Stimulated activated naive CD4-positive, alpha-beta T cell (primary cell): ENCODE measurements at regions not wholly inside any gene's neighbourhood (a gene's known extent, or its start where the extent isn't known, plus 50 kb on each side); places are given as distances from the start of the nearest gene placed in this dataset.
"Not testable (repeated sequence)": the region's sequence is repeated elsewhere in the genome, so short reads cannot be mapped to it uniquely, and the experiment has no call there.

Experiments used
- DNase-seq, 6 experiments: peaks; one replicate each; lab custom pipeline; 2025; lab: John Stamatoyannopoulos, UW

- no peak for DNase-seq
Observed at GRCh38 chr6:113754291-113754690, 102.9 kb upstream of the MARCKS start.

- DNase-seq: no peak
Observed at GRCh38 chr6:113755449-113756289, 101.5 kb upstream of the MARCKS start.

GRCh38 chr6:113756290-113756665 lies 100.9 kb upstream of the MARCKS start:
- DNase-seq: no peak

- no peak for DNase-seq
Observed at GRCh38 chr6:113758214-113758613, 98.9 kb upstream of the MARCKS start.

GRCh38 chr6:113758826-113759574 lies 98.1 kb upstream of the MARCKS start:
- no peak for DNase-seq

GRCh38 chr6:113762641-113763040 lies 94.5 kb upstream of the MARCKS start:
- no peak for DNase-seq

GRCh38 chr6:113763311-113763766 lies 93.8 kb upstream of the MARCKS start:
- no peak for DNase-seq

GRCh38 chr6:113763876-113764275 lies 93.3 kb upstream of the MARCKS start:
- DNase-seq: no peak

- DNase-seq: no peak
Observed at GRCh38 chr6:113765909-113766308, 91.2 kb upstream of the MARCKS start.

GRCh38 chr6:113767985-113768384 lies 89.2 kb upstream of the MARCKS start:
- DNase-seq: no peak

GRCh38 chr6:113772961-113773360 lies 84.2 kb upstream of the MARCKS start:
- no peak for DNase-seq

GRCh38 chr6:113774127-113774825 lies 82.9 kb upstream of the MARCKS start:
- DNase-seq: no peak

GRCh38 chr6:113776998-113777397 lies 80.1 kb upstream of the MARCKS start:
- no peak for DNase-seq

- DNase-seq: no peak
Observed at GRCh38 chr6:113777601-113778000, 79.5 kb upstream of the MARCKS start.

GRCh38 chr6:113779656-113780055 lies 77.5 kb upstream of the MARCKS start:
- no peak for DNase-seq

GRCh38 chr6:113782636-113783035 lies 74.5 kb upstream of the MARCKS start:
- DNase-seq: no peak

- DNase-seq: no peak
Observed at GRCh38 chr6:113786168-113786567, 71.0 kb upstream of the MARCKS start.

- no peak for DNase-seq
Observed at GRCh38 chr6:113788586-113788985, 68.6 kb upstream of the MARCKS start.

GRCh38 chr6:113791225-113791624 lies 65.9 kb upstream of the MARCKS start:
- DNase-seq: not testable (repeated sequence)

GRCh38 chr6:113795371-113795770 lies 61.8 kb upstream of the MARCKS start:
- DNase-seq: not testable (repeated sequence)

GRCh38 chr6:113796038-113796437 lies 61.1 kb upstream of the MARCKS start:
- no peak for DNase-seq

- DNase-seq: no peak
Observed at GRCh38 chr6:113802779-113803178, 54.4 kb upstream of the MARCKS start.
